ENCODE measurements at regions not wholly inside any gene's neighbourhood (a gene's known extent, or its start where the extent isn't known, plus 50 kb on each side); places are given as distances from the start of the nearest gene placed in this dataset.

DNA sequence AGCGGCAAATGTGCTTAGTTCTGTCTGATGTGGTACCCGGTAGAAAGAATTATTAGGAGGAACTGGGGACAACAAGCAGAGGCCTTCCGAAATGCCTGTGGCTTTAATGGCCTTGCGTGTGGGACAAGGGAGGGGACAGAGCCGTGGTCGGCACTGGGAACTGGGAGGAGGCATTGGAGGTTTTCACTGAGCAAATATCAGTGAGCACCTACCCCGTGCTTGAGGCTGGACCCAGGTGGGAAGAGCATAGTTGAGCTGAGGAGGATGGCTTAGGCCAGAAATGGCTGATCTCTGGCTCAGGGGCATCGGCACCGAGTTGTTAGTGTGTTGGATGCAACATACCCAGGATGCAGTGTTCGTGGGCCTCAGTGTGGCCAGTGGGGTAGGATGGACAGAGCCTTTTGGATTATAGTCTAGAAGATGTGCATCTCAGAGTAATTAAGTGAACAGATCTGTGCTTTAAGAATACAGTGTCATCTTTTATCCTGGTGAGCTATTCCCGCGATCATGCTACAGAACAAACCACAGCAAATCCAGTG is 201.3 kb downstream of the TEX29 start:
- no peak for DNase-seq
- H3K27me3 Mint-ChIP-seq (ENCODE audit: low read depth in 3 of 3): peaks cover 0 to 4% (median 4%) of the 10 kb centered on the region in 3 donors
- H3K4me1 Mint-ChIP-seq: no peaks in the 10 kb centered on the region
- Histone ChIP-seq H3K9ac (ENCODE audit: insufficient read depth, low read length, poor library complexity, severe bottlenecking) (no peak overlapping the region), H3K4me2 (replicated peaks; ENCODE audit: extremely low read depth, low read length, poor library complexity, severe bottlenecking) (no peak overlapping the region), H4K20me1 (ENCODE audit: insufficient read depth, low read length) (no peaks in the 10 kb centered on the region), H3K79me2 (ENCODE audit: insufficient read depth, low read length) (no peaks in the 10 kb centered on the region), H3K36me3 (replicated peaks in 1 of 2; ENCODE audit: control insufficient read depth in 1 of 2, insufficient read depth in 2 of 2, low read length in 2 of 2) (no peaks in the 10 kb centered on the region), H3K27me3 (ENCODE audit: control insufficient read depth in 2 of 2, insufficient read depth in 2 of 2, low read length in 2 of 2) (no peaks in the 10 kb centered on the region), H3K4me3 (replicated peaks in 1 of 3; ENCODE audit: low read depth in 2 of 3, low read length in 3 of 3) (no peak overlapping the region), H3K27ac (ENCODE audit: low read depth in 1 of 2, low read length in 2 of 2) (no peak overlapping the region), H3K9me3 (replicated peaks in 1 of 2; ENCODE audit: control insufficient read depth in 1 of 2, insufficient read depth in 1 of 2, low read length in 2 of 2) (no peaks in the 10 kb centered on the region), H2AFZ (ENCODE audit: insufficient read depth, low read depth, low read length, poor library complexity, severe bottlenecking) (no peak overlapping the region), H3K4me1 (ENCODE audit: control insufficient read depth in 1 of 2, insufficient read depth in 2 of 2, low read length in 2 of 2) (no peaks in the 10 kb centered on the region)
- H3K27ac Mint-ChIP-seq: no peak overlapping the region
- H3K36me3 Mint-ChIP-seq: no peaks in the 10 kb centered on the region
- TF ChIP-seq CTCF (IDR thresholded peaks at IDR 0.05): no peak
- 57% methylated on average over 12 of the region's 12 CpGs for WGBS (ENCODE audit: insufficient coverage)
- H3K4me3 Mint-ChIP-seq: no peak overlapping the region
- intact Hi-C loops (cut with micrococcal nuclease): no loop called here
- peaks cover 0 to 3% (median 0%) of the 10 kb centered on the region in 7 donors for H3K9me3 Mint-ChIP-seq

DNA sequence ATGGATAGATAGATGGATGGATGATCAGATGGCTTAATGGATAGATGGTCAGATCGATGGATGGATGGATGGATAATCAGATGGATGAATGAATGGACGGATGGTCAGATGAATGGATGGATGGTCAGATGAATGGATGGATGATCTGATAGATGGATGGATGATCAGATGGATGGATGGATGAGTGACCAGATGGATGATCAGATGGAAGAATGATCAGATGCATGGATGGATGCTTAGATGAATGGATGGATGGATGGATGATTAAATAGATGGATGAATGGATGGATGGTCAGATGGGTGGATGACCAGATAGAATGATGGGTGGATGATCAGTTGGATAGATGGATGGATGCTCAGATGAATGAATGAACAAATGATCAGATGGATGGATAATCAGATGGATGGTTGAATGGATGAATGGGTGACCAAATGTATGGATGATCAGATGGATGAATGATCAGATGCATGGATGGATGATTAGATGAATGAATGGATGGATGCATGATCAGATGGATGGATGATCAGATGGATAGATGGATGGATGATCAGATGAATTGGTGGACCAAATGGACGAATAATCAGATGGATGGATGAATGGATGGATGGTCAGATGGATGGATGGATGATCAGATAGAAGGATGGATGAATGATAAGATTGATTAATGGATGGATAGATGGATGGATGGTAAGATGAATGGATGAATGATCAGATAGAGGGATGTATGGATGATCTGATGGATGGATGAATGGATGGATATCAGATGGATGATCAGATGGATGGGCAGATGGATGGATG is 205.1 kb downstream of the TEX29 start:
- intact Hi-C loops (cut with micrococcal nuclease): no loop called here
- no peaks in the 10 kb centered on the region for H3K9me3 ChIP-seq (replicated peaks in 1 of 2; ENCODE audit: control insufficient read depth in 1 of 2, insufficient read depth in 1 of 2, low read length in 2 of 2)
- no peak overlapping the region for H2AFZ ChIP-seq (ENCODE audit: insufficient read depth, low read depth, low read length, poor library complexity, severe bottlenecking)
- no peak overlapping the region for H3K27ac ChIP-seq (ENCODE audit: low read depth in 1 of 2, low read length in 2 of 2)
- no peaks in the 10 kb centered on the region for H3K9me3 Mint-ChIP-seq
- WGBS (ENCODE audit: insufficient coverage): 86% methylated on average over 3 of the region's 3 CpGs
- H3K27ac Mint-ChIP-seq: no peak overlapping the region
- no peak overlapping the region for H3K4me2 ChIP-seq (replicated peaks; ENCODE audit: extremely low read depth, low read length, poor library complexity, severe bottlenecking)
- peaks cover 0 to under 1% of the 10 kb centered on the region in 2 donors for H3K27me3 ChIP-seq (ENCODE audit: control insufficient read depth in 2 of 2, insufficient read depth in 2 of 2, low read length in 2 of 2)
- no peaks in the 10 kb centered on the region for H3K4me1 Mint-ChIP-seq
- no peaks in the 10 kb centered on the region for H3K36me3 Mint-ChIP-seq
- H3K9ac ChIP-seq (ENCODE audit: insufficient read depth, low read length, poor library complexity, severe bottlenecking): no peak overlapping the region
- TF ChIP-seq CTCF (IDR thresholded peaks at IDR 0.05): no peak
- no peak overlapping the region for H3K4me3 ChIP-seq (replicated peaks in 1 of 3; ENCODE audit: low read depth in 2 of 3, low read length in 3 of 3)
- H3K4me3 Mint-ChIP-seq: no peak overlapping the region
- H3K79me2 ChIP-seq (ENCODE audit: insufficient read depth, low read length): no peaks in the 10 kb centered on the region
- no peak for DNase-seq
- peaks cover 10 to 12% (median 10%) of the 10 kb centered on the region in 3 donors for H3K27me3 Mint-ChIP-seq (ENCODE audit: low read depth in 3 of 3)
- no peaks in the 10 kb centered on the region for H4K20me1 ChIP-seq (ENCODE audit: insufficient read depth, low read length)
- no peaks in the 10 kb centered on the region for H3K36me3 ChIP-seq (replicated peaks in 1 of 2; ENCODE audit: control insufficient read depth in 1 of 2, insufficient read depth in 2 of 2, low read length in 2 of 2)
- H3K4me1 ChIP-seq (ENCODE audit: control insufficient read depth in 1 of 2, insufficient read depth in 2 of 2, low read length in 2 of 2): no peaks in the 10 kb centered on the region

Data from CD14-positive monocyte (primary cell).